ENCODE measurements at regions not wholly inside any gene's neighbourhood (a gene's known extent, or its start where the extent isn't known, plus 50 kb on each side); places are given as distances from the start of the nearest gene placed in this dataset.
"Not testable (repeated sequence)": the region's sequence is repeated elsewhere in the genome, so short reads cannot be mapped to it uniquely, and the experiment has no call there.

DNA sequence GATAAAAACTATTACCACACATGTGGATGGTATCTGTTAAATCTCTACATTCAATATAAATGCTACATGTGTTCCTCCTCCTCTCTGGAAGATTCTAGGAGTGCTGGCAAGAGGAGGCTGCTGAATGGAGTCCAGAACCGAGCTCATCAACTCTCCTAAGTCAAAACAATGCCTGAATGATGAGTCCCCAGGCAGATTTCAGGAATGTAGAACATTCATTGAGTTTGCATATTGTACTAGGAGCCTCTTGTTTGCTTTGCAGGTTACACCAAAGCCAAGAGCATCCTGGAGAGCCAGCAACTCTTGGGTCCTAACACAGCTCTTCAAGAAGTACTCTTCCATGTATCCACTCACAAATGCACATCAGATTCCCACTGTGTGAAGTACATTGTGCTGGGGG, 117.6 kb upstream of the UST start:
- no peak for DNase-seq
- Mint-ChIP-seq H3K27me3 (ENCODE audit: low read depth, poor library complexity) (no peaks in the 10 kb centered on the region), H3K9me3 (peaks cover 5% of the 10 kb centered on the region), H3K4me3 (no peak overlapping the region), H3K36me3 (ENCODE audit: low read depth) (peaks cover 4% of the 10 kb centered on the region), H3K4me1 (peaks cover 30% of the 10 kb centered on the region), H3K27ac (peak overlapping the region; percentile 53)
- TF ChIP-seq, protein P1, sequence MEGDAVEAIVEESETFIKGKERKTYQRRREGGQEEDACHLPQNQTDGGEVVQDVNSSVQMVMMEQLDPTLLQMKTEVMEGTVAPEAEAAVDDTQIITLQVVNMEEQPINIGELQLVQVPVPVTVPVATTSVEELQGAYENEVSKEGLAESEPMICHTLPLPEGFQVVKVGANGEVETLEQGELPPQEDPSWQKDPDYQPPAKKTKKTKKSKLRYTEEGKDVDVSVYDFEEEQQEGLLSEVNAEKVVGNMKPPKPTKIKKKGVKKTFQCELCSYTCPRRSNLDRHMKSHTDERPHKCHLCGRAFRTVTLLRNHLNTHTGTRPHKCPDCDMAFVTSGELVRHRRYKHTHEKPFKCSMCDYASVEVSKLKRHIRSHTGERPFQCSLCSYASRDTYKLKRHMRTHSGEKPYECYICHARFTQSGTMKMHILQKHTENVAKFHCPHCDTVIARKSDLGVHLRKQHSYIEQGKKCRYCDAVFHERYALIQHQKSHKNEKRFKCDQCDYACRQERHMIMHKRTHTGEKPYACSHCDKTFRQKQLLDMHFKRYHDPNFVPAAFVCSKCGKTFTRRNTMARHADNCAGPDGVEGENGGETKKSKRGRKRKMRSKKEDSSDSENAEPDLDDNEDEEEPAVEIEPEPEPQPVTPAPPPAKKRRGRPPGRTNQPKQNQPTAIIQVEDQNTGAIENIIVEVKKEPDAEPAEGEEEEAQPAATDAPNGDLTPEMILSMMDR (IDR thresholded peaks at IDR 0.05), result no peak

DNA sequence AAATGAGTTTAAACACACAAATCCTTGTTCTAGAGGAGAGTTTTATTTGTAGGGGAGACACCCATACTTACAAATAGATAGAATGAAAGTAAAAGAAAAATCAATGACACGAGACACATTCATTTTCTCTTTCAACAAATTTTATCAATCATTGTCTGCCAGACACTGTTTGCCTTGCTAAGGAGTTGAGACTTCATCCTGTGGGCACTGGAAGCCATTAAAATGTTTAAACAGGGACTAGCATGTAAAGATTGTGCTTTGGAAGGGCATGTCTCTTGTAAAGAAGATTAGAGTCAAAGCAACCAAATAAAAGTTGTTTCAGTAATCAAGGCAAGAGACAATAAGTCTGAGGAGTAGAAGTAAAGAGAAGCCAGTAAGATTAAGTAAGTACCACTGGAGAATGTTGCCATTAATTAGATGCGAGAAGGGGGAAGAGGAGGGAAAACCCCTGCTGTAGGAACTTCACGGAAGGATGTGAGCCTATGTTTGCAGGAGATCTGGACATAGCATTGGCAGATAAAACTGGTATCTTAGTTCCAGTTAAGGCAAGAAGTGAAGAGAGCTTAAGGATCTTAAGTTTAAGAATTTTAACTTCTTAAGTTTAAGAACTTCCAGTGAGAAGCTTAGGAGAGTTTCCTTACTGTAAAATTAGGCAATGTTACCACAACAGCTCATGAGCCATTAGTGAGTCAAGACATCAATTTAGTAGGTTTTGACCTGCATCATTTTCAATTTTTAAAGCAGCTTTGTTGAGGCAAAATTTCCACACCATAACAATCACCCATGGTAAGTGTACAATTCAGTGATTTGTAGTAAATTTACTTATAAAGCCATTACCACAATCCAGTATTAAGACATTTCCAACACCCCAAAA, 117.0 kb upstream of the UST start:
- peaks cover 5% of the 10 kb centered on the region for H3K9me3 Mint-ChIP-seq
- H3K27me3 Mint-ChIP-seq (ENCODE audit: low read depth, poor library complexity), result no peaks in the 10 kb centered on the region
- H3K27ac Mint-ChIP-seq, result peak overlapping the region; percentile 53
- peaks cover 30% of the 10 kb centered on the region for H3K4me1 Mint-ChIP-seq
- H3K4me3 Mint-ChIP-seq, result no peak overlapping the region
- H3K36me3 Mint-ChIP-seq (ENCODE audit: low read depth), result peaks cover 4% of the 10 kb centered on the region
- no peak for DNase-seq
- TF ChIP-seq, protein P1 (IDR thresholded peaks at IDR 0.05), result no peak

DNA sequence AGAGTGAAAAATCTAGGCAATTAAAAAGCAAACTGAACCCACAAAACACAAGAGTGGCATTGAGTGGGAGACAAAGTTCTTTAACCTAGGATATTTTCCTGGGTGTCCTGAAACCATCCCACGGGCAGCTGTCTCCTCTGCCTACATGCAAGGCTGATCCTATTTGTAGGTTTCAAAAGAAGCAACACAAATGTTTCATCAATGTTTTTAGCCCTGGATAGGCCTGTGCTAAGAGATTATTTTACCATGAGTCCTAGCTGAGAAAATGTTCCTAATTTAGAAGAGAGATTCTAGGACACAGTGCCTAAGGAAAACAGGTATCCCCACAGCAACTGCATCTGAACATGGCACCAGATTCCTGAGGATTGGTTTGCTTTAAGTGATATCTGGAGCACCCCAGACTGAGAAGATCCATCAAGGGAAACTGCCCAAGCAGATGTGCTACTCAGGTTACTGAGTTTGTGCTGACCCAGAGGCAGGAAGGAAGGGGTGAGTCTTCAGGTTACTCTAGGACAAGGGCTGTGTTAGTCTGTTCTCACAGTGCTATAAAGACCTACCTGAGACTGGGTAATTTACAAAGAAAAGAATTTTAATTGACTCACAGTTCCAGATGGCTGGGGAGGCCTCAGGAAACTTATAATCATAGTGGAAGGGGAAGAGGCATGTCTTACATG, 111.6 kb upstream of the UST start:
- Mint-ChIP-seq H3K9me3 (peaks cover 37% of the 10 kb centered on the region), H3K27me3 (ENCODE audit: low read depth, poor library complexity) (peaks cover 4% of the 10 kb centered on the region), H3K4me3 (no peak overlapping the region), H3K27ac (no peak overlapping the region), H3K36me3 (ENCODE audit: low read depth) (peaks cover 17% of the 10 kb centered on the region), H3K4me1 (peaks cover 4% of the 10 kb centered on the region)
- TF ChIP-seq, protein P1 (IDR thresholded peaks at IDR 0.05), result no peak
- no peak for DNase-seq

DNA sequence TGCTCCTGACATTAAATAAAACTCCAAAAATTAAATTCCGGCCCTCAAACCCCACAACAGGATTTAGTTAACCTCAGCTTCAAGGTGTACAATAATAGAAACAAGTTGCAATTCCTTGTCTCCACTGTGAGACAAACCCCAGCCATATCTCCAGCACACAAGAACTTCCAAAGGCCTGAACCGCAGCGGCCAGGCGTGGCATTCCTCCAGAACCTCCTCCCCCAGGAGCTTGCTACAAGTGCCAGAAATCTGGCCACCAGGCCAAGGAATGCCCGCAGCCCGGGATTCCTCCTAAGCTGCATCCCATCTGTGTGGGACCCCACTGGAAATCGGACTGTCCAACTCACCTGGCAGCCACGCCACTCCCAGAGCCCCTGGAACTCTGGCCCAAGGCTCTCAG, 105.0 kb upstream of the UST start:
- H3K4me3 Mint-ChIP-seq; DNase-seq; H3K27me3 Mint-ChIP-seq (ENCODE audit: low read depth, poor library complexity); H3K27ac Mint-ChIP-seq: not testable (repeated sequence)
- Mint-ChIP-seq H3K9me3 (peaks cover 35% of the 10 kb centered on the region), H3K36me3 (ENCODE audit: low read depth) (peaks cover 15% of the 10 kb centered on the region), H3K4me1 (peaks cover 13% of the 10 kb centered on the region)

DNA sequence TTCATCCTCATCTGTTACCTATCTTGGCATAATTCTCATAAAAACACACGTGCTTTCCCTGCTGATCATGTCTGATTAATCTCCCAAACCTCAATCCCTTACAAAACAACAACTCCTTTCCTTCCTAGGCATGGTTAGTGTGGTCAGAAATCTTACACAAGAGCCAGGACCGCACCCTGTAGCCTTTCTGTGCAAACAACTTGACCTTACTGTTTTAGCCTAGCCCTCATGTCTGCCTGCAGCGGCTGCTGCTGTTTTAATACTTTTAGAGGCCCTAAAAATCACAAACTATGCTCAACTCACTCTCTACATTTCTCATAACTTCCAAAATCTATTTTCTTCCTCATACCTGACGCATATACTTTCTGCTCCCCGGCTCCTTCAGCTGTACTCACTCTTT, 103.6 kb upstream of the UST start:
- peaks cover 44% of the 10 kb centered on the region for H3K9me3 Mint-ChIP-seq
- not testable (repeated sequence) for H3K27me3 Mint-ChIP-seq (ENCODE audit: low read depth, poor library complexity); H3K4me3 Mint-ChIP-seq; H3K27ac Mint-ChIP-seq; DNase-seq
- peaks cover 13% of the 10 kb centered on the region for H3K4me1 Mint-ChIP-seq
- H3K36me3 Mint-ChIP-seq (ENCODE audit: low read depth), result peaks cover 15% of the 10 kb centered on the region

DNA sequence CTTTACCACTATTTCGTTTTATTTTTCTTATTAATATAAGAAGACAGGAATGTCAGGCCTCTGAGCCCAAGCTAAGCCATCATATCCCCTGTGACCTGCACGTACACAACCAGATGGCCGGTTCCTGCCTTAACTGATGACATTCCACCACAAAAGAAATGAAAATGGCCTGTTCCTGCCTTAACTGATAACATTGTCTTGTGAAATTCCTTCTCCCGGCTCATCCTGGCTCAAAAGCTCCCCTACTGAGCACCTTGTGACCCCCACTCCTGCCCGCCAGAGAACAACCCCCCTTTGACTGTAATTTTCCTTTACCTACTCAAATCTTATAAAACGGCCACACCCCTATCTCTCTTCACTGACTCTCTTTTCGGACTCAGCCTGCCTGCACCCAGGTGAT, 101.8 kb upstream of the UST start:
- H3K4me3 Mint-ChIP-seq; DNase-seq; H3K27me3 Mint-ChIP-seq (ENCODE audit: low read depth, poor library complexity); H3K27ac Mint-ChIP-seq: not testable (repeated sequence)
- Mint-ChIP-seq H3K9me3 (peaks cover 49% of the 10 kb centered on the region), H3K36me3 (ENCODE audit: low read depth) (peaks cover 11% of the 10 kb centered on the region), H3K4me1 (peaks cover 13% of the 10 kb centered on the region)

DNA sequence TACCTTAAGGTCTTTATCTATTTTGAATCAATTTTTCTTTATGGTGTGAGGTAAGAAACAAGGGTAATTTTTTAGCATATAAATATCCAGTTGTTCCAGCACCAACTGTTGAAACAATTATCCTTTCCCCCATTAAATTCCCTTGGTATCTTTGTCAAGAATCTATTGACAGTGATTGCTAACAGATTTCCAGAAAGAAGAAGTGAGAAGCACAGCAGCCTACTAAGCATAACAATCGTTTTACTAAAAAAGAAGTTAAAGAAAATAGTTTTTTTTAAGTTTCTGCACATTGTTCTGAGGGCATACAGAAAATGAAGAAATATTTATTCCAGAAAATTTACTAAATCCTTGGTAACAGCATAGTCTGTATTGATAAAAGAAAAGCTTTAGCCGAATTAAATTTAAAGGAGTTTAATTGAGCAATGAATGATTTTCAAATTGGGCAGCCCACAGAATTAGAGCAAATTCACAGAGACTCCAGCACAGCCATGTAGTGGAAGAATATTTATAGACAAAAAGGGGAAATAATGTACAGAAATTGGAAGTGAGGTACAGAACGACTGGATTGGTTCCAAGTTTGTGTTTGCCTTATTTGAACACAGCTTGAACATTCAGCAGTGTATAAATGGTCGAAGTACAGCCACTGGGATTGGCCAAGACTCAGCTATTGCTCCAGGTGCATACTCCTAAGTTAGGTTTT, 97.9 kb upstream of the UST start:
- no peak overlapping the region for H3K4me3 Mint-ChIP-seq
- no peak for DNase-seq
- H3K27ac Mint-ChIP-seq, result no peak overlapping the region
- H3K9me3 Mint-ChIP-seq, result peaks cover 68% of the 10 kb centered on the region
- H3K4me1 Mint-ChIP-seq, result peaks cover 13% of the 10 kb centered on the region
- H3K36me3 Mint-ChIP-seq (ENCODE audit: low read depth), result peaks cover 12% of the 10 kb centered on the region
- TF ChIP-seq, protein P1 (IDR thresholded peaks at IDR 0.05), result no peak
- no peaks in the 10 kb centered on the region for H3K27me3 Mint-ChIP-seq (ENCODE audit: low read depth, poor library complexity)
